PC-3 (cell line): ENCODE measurements at regions not wholly inside any gene's neighbourhood (a gene's known extent, or its start where the extent isn't known, plus 50 kb on each side); places are given as distances from the start of the nearest gene placed in this dataset.
A peak's percentile ranks its signal among the peaks of the same experiment; 100 is the strongest.

Source experiments
- ATAC-seq: fragments of 200-7000 bp; cut with Tn5 transposase; 2 replicates; pipeline ENCODE4 v1.9.1; 2020; ENCODE audit warnings: mild to moderate bottlenecking, moderate library complexity
- BruUV-seq: library from RNA; stranded (reverse); fragments of 400-500 nt; replicated peaks from 2 replicates; lab custom pipeline; 2021; lab: Mats Ljungman, UMichigan
- CTCF ChIA-PET: fragments of 300-600 bp; sonication (Branson Sonifier 250); formaldehyde crosslinking; loops from one replicate; lab custom pipeline; 2022; ENCODE audit warnings: antibody characterized with exemption; lab: Charles Lee
- POLR2A ChIA-PET: fragments of 300-600 bp; sonication (Branson Sonifier 250); formaldehyde crosslinking; loops from one replicate; lab custom pipeline; 2022; ENCODE audit warnings: antibody characterized with exemption; ENCODE audit not compliant: unreplicated experiment; lab: Charles Lee
- DNase-seq: peaks from one replicate; pipeline ENCODE4 v3.0.0-alpha.2; 2015
- H2AFZ ChIP-seq: fragments of 300-600 bp; sonication (generic); 2 replicates; pipeline ENCODE4 v1.6.0; 2016; ENCODE audit warnings: antibody characterized with exemption, low read length
- H3F3A ChIP-seq: fragments of 300-600 bp; sonication (generic); one replicate; pipeline ENCODE4 v1.6.0; 2017; ENCODE audit warnings: antibody characterized with exemption, low read length, control low read depth, mild to moderate bottlenecking; ENCODE audit not compliant: unreplicated experiment
- H3K27ac ChIP-seq: fragments of 300-600 bp; sonication (generic); 2 replicates; pipeline ENCODE4 v1.5.1; 2016; ENCODE audit warnings: mild to moderate bottlenecking, low read length
- H3K27me3 ChIP-seq: fragments of 300-600 bp; sonication (generic); 2 replicates; pipeline ENCODE4 v1.6.1; 2016; ENCODE audit warnings: low read length, mixed read lengths
- H3K36me3 ChIP-seq: fragments of 300-600 bp; sonication (generic); 2 replicates; pipeline ENCODE4 v1.6.1; 2016; ENCODE audit warnings: low read depth, mixed run types, low read length, mixed read lengths
- H3K4me1 ChIP-seq: fragments of 300-600 bp; sonication (generic); 2 replicates; pipeline ENCODE4 v1.5.1; 2016; ENCODE audit warnings: low read length; ENCODE audit not compliant: insufficient read depth
- H3K4me2 ChIP-seq: fragments of 300-600 bp; sonication (generic); 2 replicates; pipeline ENCODE4 v1.6.0; 2016; ENCODE audit warnings: low read length
- H3K4me3 ChIP-seq: fragments of 300-600 bp; sonication (generic); 2 replicates; pipeline ENCODE4 v1.5.1; 2016; ENCODE audit warnings: mild to moderate bottlenecking, low read length, mixed read lengths
- H3K79me2 ChIP-seq: fragments of 300-600 bp; sonication (generic); 2 replicates; pipeline ENCODE4 v1.6.1; 2017; ENCODE audit warnings: low read length, mixed read lengths
- H3K9ac ChIP-seq: fragments of 300-600 bp; sonication (generic); 2 replicates; pipeline ENCODE4 v1.6.0; 2016; ENCODE audit warnings: mild to moderate bottlenecking, low read length
- H3K9me2 ChIP-seq: fragments of 300-600 bp; sonication (generic); replicated peaks from 2 replicates; pipeline ENCODE4 v1.6.1; 2016; ENCODE audit warnings: mixed run types, low read length, mixed read lengths
- H3K9me3 ChIP-seq: fragments of 300-600 bp; sonication (generic); 2 replicates; pipeline ENCODE4 v1.6.1; 2016; ENCODE audit warnings: low read length, mixed read lengths
- H4K20me1 ChIP-seq: fragments of 300-600 bp; sonication (generic); 2 replicates; pipeline ENCODE4 v1.6.1; 2016; ENCODE audit warnings: low read length, mixed read lengths
- CTCF ChIP-seq: fragments of 300-600 bp; sonication (generic); conservative IDR thresholded peaks from 2 replicates; pipeline ENCODE4 v1.5.1; 2017; ENCODE audit warnings: antibody characterized with exemption, low read depth, mild to moderate bottlenecking, low read length
- EZH2 ChIP-seq: fragments of 300-600 bp; sonication (generic); IDR thresholded peaks from one replicate; pipeline ENCODE4 v1.6.1; 2017; ENCODE audit warnings: antibody characterized with exemption, mild to moderate bottlenecking, low read length; ENCODE audit not compliant: unreplicated experiment
- EZH2phosphoT487 ChIP-seq: fragments of 300-600 bp; sonication (generic); IDR thresholded peaks from 2 replicates; pipeline ENCODE4 v1.6.1; 2018; ENCODE audit warnings: mild to moderate bottlenecking, antibody characterized with exemption, low read length, borderline replicate concordance
- intact Hi-C: fragments of 100-400 bp; cut with micrococcal nuclease; formaldehyde crosslinking; loops from 2 replicates; pipeline ENCODE4 v1.9.0; 2023

GRCh38 chr11:70014291-70014690 is 63.8 kb upstream of the ANO1 start:
- no peak overlapping the region for H2AFZ ChIP-seq
- H3F3A ChIP-seq: no peaks in the 10 kb centered on the region
- H4K20me1 ChIP-seq: no peaks in the 10 kb centered on the region
- H3K9me3 ChIP-seq: no peaks in the 10 kb centered on the region
- BruUV-seq: no TSS peak
- no peak for ATAC-seq
- H3K9me2 ChIP-seq: no peaks in the 10 kb centered on the region
- TF ChIP-seq EZH2phosphoT487 (no peak), EZH2 (no peak), CTCF (no peak)
- no peak overlapping the region for H3K27ac ChIP-seq
- peaks cover 16% of the 10 kb centered on the region for H3K4me1 ChIP-seq
- no peaks in the 10 kb centered on the region for H3K79me2 ChIP-seq
- no peaks in the 10 kb centered on the region for H3K36me3 ChIP-seq
- no peaks in the 10 kb centered on the region for H3K27me3 ChIP-seq
- no peak overlapping the region for H3K4me2 ChIP-seq
- DNase-seq: no peak
- POLR2A ChIA-PET: no interaction called here
- intact Hi-C loops: loop anchor here (10.0 kb wide), 1 partner anchor 99 kb away; no protein-coding TSS in a partner anchor
- CTCF ChIA-PET: no interaction called here
- H3K4me3 ChIP-seq: no peak overlapping the region
- no peak overlapping the region for H3K9ac ChIP-seq

GRCh38 chr11:70016666-70017367 is 61.3 kb upstream of the ANO1 start:
- Histone ChIP-seq H3K9me3 (no peaks in the 10 kb centered on the region), H3K36me3 (no peaks in the 10 kb centered on the region), H3K27me3 (no peaks in the 10 kb centered on the region), H3K27ac (peak overlapping the region; percentile 95), H2AFZ (no peak overlapping the region), H3K4me2 (peak overlapping the region; percentile 43), H3K9me2 (no peaks in the 10 kb centered on the region), H3K79me2 (no peaks in the 10 kb centered on the region), H3K9ac (peak overlapping the region; percentile 66), H3K4me3 (no peak overlapping the region), H3K4me1 (peaks cover 30% of the 10 kb centered on the region), H3F3A (no peaks in the 10 kb centered on the region), H4K20me1 (no peaks in the 10 kb centered on the region)
- intact Hi-C loops: loop anchor here (1.0 to 10.0 kb wide), 4 partner anchors 64 to 142 kb away; no protein-coding TSS in a partner anchor
- ATAC-seq (peak; percentile 97), DNase-seq (peak; percentile 100)
- CTCF ChIA-PET: interaction anchor here (0.5 kb wide), 1 partner anchor 102 kb away, joined by 3 read pairs; no protein-coding TSS in a partner anchor
- POLR2A ChIA-PET: no interaction called here
- TF ChIP-seq EZH2phosphoT487 (no peak), CTCF (no peak), EZH2 (no peak)
- TSS peak; percentile 97 for BruUV-seq

GRCh38 chr11:70018816-70019215 is 59.3 kb upstream of the ANO1 start:
- ChIA-PET CTCF (no interaction called here), POLR2A (no interaction called here)
- DNase-seq: no peak
- Histone ChIP-seq H3K9me3 (no peaks in the 10 kb centered on the region), H2AFZ (no peak overlapping the region), H3K9me2 (no peaks in the 10 kb centered on the region), H4K20me1 (no peaks in the 10 kb centered on the region), H3K79me2 (no peaks in the 10 kb centered on the region), H3K36me3 (no peaks in the 10 kb centered on the region), H3F3A (no peaks in the 10 kb centered on the region), H3K4me1 (peaks cover 30% of the 10 kb centered on the region), H3K4me2 (no peak overlapping the region), H3K27me3 (no peaks in the 10 kb centered on the region), H3K9ac (no peak overlapping the region), H3K4me3 (no peak overlapping the region), H3K27ac (0 out of 2 replicates have a peak overlapping the region, but pooled peaks have one; percentile 14)
- no peak for ATAC-seq
- TF ChIP-seq EZH2 (no peak), CTCF (no peak), EZH2phosphoT487 (no peak)
- no TSS peak for BruUV-seq
- intact Hi-C loops: loop anchor here (10.0 kb wide), 1 partner anchor 104 kb away; no protein-coding TSS in a partner anchor
